GM23338 (cell line): ENCODE measurements at regions not wholly inside any gene's neighbourhood (a gene's known extent, or its start where the extent isn't known, plus 50 kb on each side); places are given as distances from the start of the nearest gene placed in this dataset.

Experiments used
- ATAC-seq: fragments of 200-7000 bp; cut with Tn5 transposase; 3 replicates; pipeline ENCODE4 v1.9.1; 2020
- DNase-seq: peaks from one replicate; pipeline ENCODE4 v3.0.0-alpha.2; 2015; ENCODE audit warnings: low spot score
- H2AFZ ChIP-seq: fragments of 200-600 bp; sonication (generic); 2 replicates; pipeline ENCODE4 v1.8.0; 2016; ENCODE audit warnings: antibody characterized with exemption, mild to moderate bottlenecking, moderate library complexity
- H3F3A ChIP-seq: fragments of 200-600 bp; sonication (generic); replicated peaks from 2 replicates; pipeline ENCODE4 v1.8.0; 2017; ENCODE audit warnings: antibody characterized with exemption, mixed run types, low read depth
- H3K27ac ChIP-seq: fragments of 200-600 bp; sonication (generic); 2 replicates; pipeline ENCODE4 v1.6.1; 2016; ENCODE audit warnings: low read depth
- H3K27me3 ChIP-seq: fragments of 200-600 bp; sonication (generic); 2 replicates; pipeline ENCODE4 v1.8.0; 2016; ENCODE audit warnings: mild to moderate bottlenecking, mixed run types, moderate library complexity; ENCODE audit not compliant: insufficient read depth
- H3K36me3 ChIP-seq: fragments of 200-600 bp; sonication (generic); 2 replicates; pipeline ENCODE4 v1.8.0; 2016; ENCODE audit warnings: mild to moderate bottlenecking; ENCODE audit not compliant: insufficient read depth
- H3K4me1 ChIP-seq: fragments of 200-600 bp; sonication (generic); 2 replicates; pipeline ENCODE4 v1.8.0; 2016; ENCODE audit warnings: mild to moderate bottlenecking, moderate library complexity; ENCODE audit not compliant: insufficient read depth
- H3K4me2 ChIP-seq: fragments of 200-600 bp; sonication (generic); 2 replicates; pipeline ENCODE4 v1.7.1; 2017; ENCODE audit warnings: mixed run types
- H3K4me3 ChIP-seq: fragments of 200-600 bp; sonication (generic); 2 replicates; pipeline ENCODE4 v1.6.1; 2016; ENCODE audit warnings: mixed run types
- H3K79me2 ChIP-seq: fragments of 200-600 bp; sonication (generic); replicated peaks from 2 replicates; pipeline ENCODE4 v1.8.0; 2017; ENCODE audit warnings: mild to moderate bottlenecking; ENCODE audit not compliant: insufficient read depth
- H3K9me2 ChIP-seq: fragments of 200-600 bp; sonication (generic); 2 replicates; pipeline ENCODE4 v1.8.0; 2017; ENCODE audit not compliant: insufficient read depth
- H4K20me1 ChIP-seq: fragments of 200-600 bp; sonication (generic); replicated peaks from 2 replicates; pipeline ENCODE4 v1.8.0; 2017; ENCODE audit warnings: mild to moderate bottlenecking; ENCODE audit not compliant: insufficient read depth
- H3K27ac Mint-ChIP-seq: 2 replicates; pipeline ENCODE4 v1.8.0; 2020; ENCODE audit warnings: inconsistent platforms, mild to moderate bottlenecking, moderate library complexity, mixed read lengths
- H3K27me3 Mint-ChIP-seq: 3 replicates; pipeline ENCODE4 v1.8.0; 2022; ENCODE audit warnings: low read depth, mild to moderate bottlenecking, moderate library complexity, mixed read lengths, inconsistent platforms; ENCODE audit not compliant: insufficient read depth, poor library complexity
- H3K36me3 Mint-ChIP-seq: 3 replicates; pipeline ENCODE4 v1.8.0; 2021; ENCODE audit warnings: low read depth, mild to moderate bottlenecking, inconsistent platforms, moderate library complexity, mixed read lengths
- H3K4me1 Mint-ChIP-seq: 3 replicates; pipeline ENCODE4 v1.8.0; 2020; ENCODE audit warnings: mild to moderate bottlenecking, inconsistent platforms, mixed read lengths
- H3K4me3 Mint-ChIP-seq: 3 replicates; pipeline ENCODE4 v1.8.0; 2021; ENCODE audit warnings: moderate library complexity, mild to moderate bottlenecking, inconsistent platforms, mixed read lengths
- H3K9me3 Mint-ChIP-seq: 3 replicates; pipeline ENCODE4 v1.8.0; 2020; ENCODE audit warnings: moderate library complexity, mild to moderate bottlenecking, inconsistent platforms, mixed read lengths
- CREB1 ChIP-seq: fragments of 250-450 bp; sonication (Bioruptor Pico); IDR thresholded peaks from 2 replicates; pipeline ENCODE4 v1.5.0; 2020; ENCODE audit warnings: low read depth, mild to moderate bottlenecking, moderate library complexity
- CTCF ChIP-seq, 2 experiments: fragments of 200-600 bp in 1 of 2; sonication (generic) in 1 of 2; conservative IDR thresholded peaks; 2 replicates each; pipeline versions ENCODE4 v1.5.1 to v1.6.1; 2016 to 2017; ENCODE audit warnings: antibody characterized with exemption in 2 of 2, low read depth in 2 of 2, mild to moderate bottlenecking in 2 of 2, moderate library complexity in 1 of 2
- ETS1 ChIP-seq: IDR thresholded peaks from 2 replicates; pipeline ENCODE4 v1.6.1; 2016; ENCODE audit warnings: antibody characterized with exemption
- EZH2 ChIP-seq: fragments of 200-600 bp; sonication (generic); IDR thresholded peaks from one replicate; pipeline ENCODE4 v1.8.0; 2017; ENCODE audit warnings: antibody characterized with exemption, mild to moderate bottlenecking, low read depth; ENCODE audit not compliant: unreplicated experiment
- EZH2phosphoT487 ChIP-seq: fragments of 200-600 bp; sonication (generic); IDR thresholded peaks from one replicate; pipeline ENCODE4 v1.8.1; 2018; ENCODE audit warnings: antibody characterized with exemption; ENCODE audit not compliant: unreplicated experiment
- NANOG ChIP-seq: IDR thresholded peaks from 2 replicates; pipeline ENCODE4 v1.6.1; 2016; ENCODE audit warnings: antibody characterized with exemption, borderline replicate concordance
- POLR2AphosphoS5 ChIP-seq: IDR thresholded peaks from 2 replicates; pipeline ENCODE4 v1.6.1; 2016; ENCODE audit warnings: antibody characterized with exemption, low read depth
- STAT1 ChIP-seq: IDR thresholded peaks from one replicate; pipeline ENCODE4 v1.6.1; 2016; ENCODE audit warnings: antibody characterized with exemption; ENCODE audit not compliant: unreplicated experiment
- ZNF114 ChIP-seq: fragments of 250-450 bp; sonication (Bioruptor Pico); IDR thresholded peaks from 2 replicates; pipeline ENCODE4 v1.5.0; 2020; ENCODE audit warnings: mild to moderate bottlenecking, moderate library complexity
- ZNF331 ChIP-seq: fragments of 250-450 bp; sonication (Bioruptor Pico); IDR thresholded peaks from 2 replicates; pipeline ENCODE4 v1.5.0; 2020; ENCODE audit warnings: low read depth, mild to moderate bottlenecking, moderate library complexity
- TF ChIP-seq, protein P1 (sequence below): fragments of 250-450 bp; sonication (Bioruptor Pico); IDR thresholded peaks from 2 replicates; pipeline ENCODE4 v1.5.0; 2020; ENCODE audit warnings: mild to moderate bottlenecking, moderate library complexity

GRCh38 chr2:121994238-121995206 is 239.1 kb downstream of the TSN start:
- H3K4me2 ChIP-seq: no peak overlapping the region
- no peak overlapping the region for H3K27ac ChIP-seq
- no peak for ATAC-seq
- Mint-ChIP-seq H3K27ac (no peak overlapping the region), H3K4me1 (peaks cover 4% of the 10 kb centered on the region; the same call in 2 of the 3 replicates), H3K36me3 (no peaks in the 10 kb centered on the region), H3K27me3 (peaks cover 4% of the 10 kb centered on the region), H3K9me3 (no peaks in the 10 kb centered on the region; the same call in 2 of the 3 replicates), H3K4me3 (no peak overlapping the region)
- H4K20me1 ChIP-seq: no peaks in the 10 kb centered on the region
- no peaks in the 10 kb centered on the region for H3K4me1 ChIP-seq
- H2AFZ ChIP-seq: no peak overlapping the region
- H3F3A ChIP-seq: no peaks in the 10 kb centered on the region
- no peak for DNase-seq
- H3K79me2 ChIP-seq: no peaks in the 10 kb centered on the region
- H3K36me3 ChIP-seq: no peaks in the 10 kb centered on the region
- no peak for TF ChIP-seq STAT1
- no peak for TF ChIP-seq ZNF331 (CRISPR knock-in tag)
- no peaks in the 10 kb centered on the region for H3K9me2 ChIP-seq
- H3K4me3 ChIP-seq: no peak overlapping the region
- no peaks in the 10 kb centered on the region for H3K27me3 ChIP-seq

GRCh38 chr2:121998751-121999150 is 243.3 kb downstream of the TSN start:
- no peaks in the 10 kb centered on the region for H3K27me3 Mint-ChIP-seq
- no peaks in the 10 kb centered on the region for H3K9me2 ChIP-seq
- no peak overlapping the region for H3K27ac Mint-ChIP-seq
- no peak overlapping the region for H3K4me2 ChIP-seq
- no peaks in the 10 kb centered on the region for H3K36me3 Mint-ChIP-seq
- no peak for DNase-seq
- H3K79me2 ChIP-seq: no peaks in the 10 kb centered on the region
- H3K4me3 ChIP-seq: no peak overlapping the region
- no peaks in the 10 kb centered on the region for H3K36me3 ChIP-seq
- H4K20me1 ChIP-seq: no peaks in the 10 kb centered on the region
- H3K27ac ChIP-seq: no peak overlapping the region
- no peaks in the 10 kb centered on the region for H3K27me3 ChIP-seq
- H3K9me3 Mint-ChIP-seq: no peaks in the 10 kb centered on the region; the same call in 2 of the 3 replicates
- H3K4me1 Mint-ChIP-seq: peaks cover 4% of the 10 kb centered on the region
- H3K4me1 ChIP-seq: no peaks in the 10 kb centered on the region
- H3K4me3 Mint-ChIP-seq: no peak overlapping the region
- ATAC-seq: no peak
- no peaks in the 10 kb centered on the region for H3F3A ChIP-seq
- no peak overlapping the region for H2AFZ ChIP-seq
- TF ChIP-seq EZH2 (no peak), STAT1 (no peak), CTCF (conservative IDR thresholded peaks at IDR 0.05; ENCODE audit: low read depth in 2 of 2) (no peak), POLR2AphosphoS5 (no peak), CREB1 (CRISPR knock-in tag) (no peak), NANOG (no peak), EZH2phosphoT487 (no peak), ZNF114 (no peak), ETS1 (no peak), ZNF331 (CRISPR knock-in tag) (no peak)
- TF ChIP-seq, protein P1, sequence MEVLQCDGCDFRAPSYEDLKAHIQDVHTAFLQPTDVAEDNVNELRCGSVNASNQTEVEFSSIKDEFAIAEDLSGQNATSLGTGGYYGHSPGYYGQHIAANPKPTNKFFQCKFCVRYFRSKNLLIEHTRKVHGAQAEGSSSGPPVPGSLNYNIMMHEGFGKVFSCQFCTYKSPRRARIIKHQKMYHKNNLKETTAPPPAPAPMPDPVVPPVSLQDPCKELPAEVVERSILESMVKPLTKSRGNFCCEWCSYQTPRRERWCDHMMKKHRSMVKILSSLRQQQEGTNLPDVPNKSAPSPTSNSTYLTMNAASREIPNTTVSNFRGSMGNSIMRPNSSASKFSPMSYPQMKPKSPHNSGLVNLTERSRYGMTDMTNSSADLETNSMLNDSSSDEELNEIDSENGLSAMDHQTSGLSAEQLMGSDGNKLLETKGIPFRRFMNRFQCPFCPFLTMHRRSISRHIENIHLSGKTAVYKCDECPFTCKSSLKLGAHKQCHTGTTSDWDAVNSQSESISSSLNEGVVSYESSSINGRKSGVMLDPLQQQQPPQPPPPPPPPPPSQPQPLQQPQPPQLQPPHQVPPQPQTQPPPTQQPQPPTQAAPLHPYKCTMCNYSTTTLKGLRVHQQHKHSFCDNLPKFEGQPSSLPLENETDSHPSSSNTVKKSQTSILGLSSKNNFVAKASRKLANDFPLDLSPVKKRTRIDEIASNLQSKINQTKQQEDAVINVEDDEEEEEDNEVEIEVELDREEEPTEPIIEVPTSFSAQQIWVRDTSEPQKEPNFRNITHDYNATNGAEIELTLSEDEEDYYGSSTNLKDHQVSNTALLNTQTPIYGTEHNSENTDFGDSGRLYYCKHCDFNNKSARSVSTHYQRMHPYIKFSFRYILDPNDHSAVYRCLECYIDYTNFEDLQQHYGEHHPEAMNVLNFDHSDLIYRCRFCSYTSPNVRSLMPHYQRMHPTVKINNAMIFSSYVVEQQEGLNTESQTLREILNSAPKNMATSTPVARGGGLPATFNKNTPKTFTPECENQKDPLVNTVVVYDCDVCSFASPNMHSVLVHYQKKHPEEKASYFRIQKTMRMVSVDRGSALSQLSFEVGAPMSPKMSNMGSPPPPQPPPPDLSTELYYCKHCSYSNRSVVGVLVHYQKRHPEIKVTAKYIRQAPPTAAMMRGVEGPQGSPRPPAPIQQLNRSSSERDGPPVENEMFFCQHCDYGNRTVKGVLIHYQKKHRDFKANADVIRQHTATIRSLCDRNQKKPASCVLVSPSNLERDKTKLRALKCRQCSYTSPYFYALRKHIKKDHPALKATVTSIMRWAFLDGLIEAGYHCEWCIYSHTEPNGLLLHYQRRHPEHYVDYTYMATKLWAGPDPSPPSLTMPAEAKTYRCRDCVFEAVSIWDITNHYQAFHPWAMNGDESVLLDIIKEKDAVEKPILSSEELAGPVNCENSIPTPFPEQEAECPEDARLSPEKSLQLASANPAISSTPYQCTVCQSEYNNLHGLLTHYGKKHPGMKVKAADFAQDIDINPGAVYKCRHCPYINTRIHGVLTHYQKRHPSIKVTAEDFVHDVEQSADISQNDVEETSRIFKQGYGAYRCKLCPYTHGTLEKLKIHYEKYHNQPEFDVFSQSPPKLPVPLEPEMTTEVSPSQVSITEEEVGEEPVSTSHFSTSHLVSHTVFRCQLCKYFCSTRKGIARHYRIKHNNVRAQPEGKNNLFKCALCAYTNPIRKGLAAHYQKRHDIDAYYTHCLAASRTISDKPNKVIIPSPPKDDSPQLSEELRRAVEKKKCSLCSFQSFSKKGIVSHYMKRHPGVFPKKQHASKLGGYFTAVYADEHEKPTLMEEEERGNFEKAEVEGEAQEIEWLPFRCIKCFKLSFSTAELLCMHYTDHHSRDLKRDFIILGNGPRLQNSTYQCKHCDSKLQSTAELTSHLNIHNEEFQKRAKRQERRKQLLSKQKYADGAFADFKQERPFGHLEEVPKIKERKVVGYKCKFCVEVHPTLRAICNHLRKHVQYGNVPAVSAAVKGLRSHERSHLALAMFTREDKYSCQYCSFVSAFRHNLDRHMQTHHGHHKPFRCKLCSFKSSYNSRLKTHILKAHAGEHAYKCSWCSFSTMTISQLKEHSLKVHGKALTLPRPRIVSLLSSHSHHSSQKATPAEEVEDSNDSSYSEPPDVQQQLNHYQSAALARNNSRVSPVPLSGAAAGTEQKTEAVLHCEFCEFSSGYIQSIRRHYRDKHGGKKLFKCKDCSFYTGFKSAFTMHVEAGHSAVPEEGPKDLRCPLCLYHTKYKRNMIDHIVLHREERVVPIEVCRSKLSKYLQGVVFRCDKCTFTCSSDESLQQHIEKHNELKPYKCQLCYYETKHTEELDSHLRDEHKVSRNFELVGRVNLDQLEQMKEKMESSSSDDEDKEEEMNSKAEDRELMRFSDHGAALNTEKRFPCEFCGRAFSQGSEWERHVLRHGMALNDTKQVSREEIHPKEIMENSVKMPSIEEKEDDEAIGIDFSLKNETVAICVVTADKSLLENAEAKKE (CRISPR knock-in tag): no peak
